SU-DHL-6 (cell line): ENCODE measurements at regions not wholly inside any gene's neighbourhood (a gene's known extent, or its start where the extent isn't known, plus 50 kb on each side); places are given as distances from the start of the nearest gene placed in this dataset.

Experiments used
- CTCF ChIP-seq: fragments of 200-600 bp; sonication (generic); IDR thresholded peaks from one replicate; pipeline ENCODE4 v1.5.1; 2017; ENCODE audit warnings: antibody characterized with exemption, mild to moderate bottlenecking, low read length, moderate library complexity; ENCODE audit not compliant: insufficient read depth, poor library complexity, severe bottlenecking
- EZH2phosphoT487 ChIP-seq: fragments of 200-600 bp; sonication (generic), shearing (Covaris generic); conservative IDR thresholded peaks from 2 replicates; pipeline ENCODE4 v1.6.1; 2018; ENCODE audit warnings: mild to moderate bottlenecking, antibody characterized with exemption, low read length, moderate library complexity, mixed read lengths

- TF ChIP-seq CTCF: no peak
- no peak for TF ChIP-seq EZH2phosphoT487
These were observed 85.5 kb downstream of the RMI2 start for GRCh38 chr16:11430601-11431317.
